ENCODE measurements at regions not wholly inside any gene's neighbourhood (a gene's known extent, or its start where the extent isn't known, plus 50 kb on each side); places are given as distances from the start of the nearest gene placed in this dataset.
"Not testable (repeated sequence)": the region's sequence is repeated elsewhere in the genome, so short reads cannot be mapped to it uniquely, and the experiment has no call there.

- Histone ChIP-seq H3K9me3 (ENCODE audit: insufficient read depth, low read length) (no peaks in the 10 kb centered on the region), H3K9ac (ENCODE audit: low read length) (no peak overlapping the region), H3K27ac (ENCODE audit: low read depth, low read length) (no peak overlapping the region), H3K79me2 (ENCODE audit: insufficient read depth, low read length) (no peaks in the 10 kb centered on the region), H3F3A (ENCODE audit: insufficient read depth) (no peaks in the 10 kb centered on the region), H2AFZ (ENCODE audit: low read depth, low read length, severe bottlenecking) (no peak overlapping the region), H3K27me3 (ENCODE audit: low read length) (no peaks in the 10 kb centered on the region), H3K9me2 (replicated peaks; ENCODE audit: insufficient read depth, low read length) (no peaks in the 10 kb centered on the region), H4K20me1 (ENCODE audit: low read depth, low read length) (no peaks in the 10 kb centered on the region), H3K4me3 (ENCODE audit: insufficient read depth, low read length, poor library complexity, severe bottlenecking) (no peak overlapping the region), H3K4me2 (ENCODE audit: low read depth, low read length, poor library complexity, severe bottlenecking) (no peak overlapping the region), H3K36me3 (ENCODE audit: low read length) (no peaks in the 10 kb centered on the region)
- TF ChIP-seq CTCF (IDR thresholded peaks at IDR 0.05; ENCODE audit: insufficient read depth, low read length, poor library complexity, severe bottlenecking) (no peak), EZH2phosphoT487 (conservative IDR thresholded peaks at IDR 0.05; ENCODE audit: low read length) (no peak)
Observed at GRCh38 chr1:209113521-209113920, 470.0 kb upstream of the CAMK1G start.

GRCh38 chr1:209116705-209117104, 466.8 kb upstream of the CAMK1G start:
- H3K27ac ChIP-seq (ENCODE audit: low read depth, low read length): no peak overlapping the region
- no peaks in the 10 kb centered on the region for H3K27me3 ChIP-seq (ENCODE audit: low read length)
- H4K20me1 ChIP-seq (ENCODE audit: low read depth, low read length): no peaks in the 10 kb centered on the region
- H3K79me2 ChIP-seq (ENCODE audit: insufficient read depth, low read length): no peaks in the 10 kb centered on the region
- H3F3A ChIP-seq (ENCODE audit: insufficient read depth): no peaks in the 10 kb centered on the region
- TF ChIP-seq EZH2phosphoT487 (conservative IDR thresholded peaks at IDR 0.05; ENCODE audit: low read length): no peak
- no peak for TF ChIP-seq CTCF (IDR thresholded peaks at IDR 0.05; ENCODE audit: insufficient read depth, low read length, poor library complexity, severe bottlenecking)
- no peak overlapping the region for H2AFZ ChIP-seq (ENCODE audit: low read depth, low read length, severe bottlenecking)
- no peak overlapping the region for H3K4me2 ChIP-seq (ENCODE audit: low read depth, low read length, poor library complexity, severe bottlenecking)
- no peaks in the 10 kb centered on the region for H3K36me3 ChIP-seq (ENCODE audit: low read length)
- H3K9me2 ChIP-seq (replicated peaks; ENCODE audit: insufficient read depth, low read length): no peaks in the 10 kb centered on the region
- H3K9me3 ChIP-seq (ENCODE audit: insufficient read depth, low read length): no peaks in the 10 kb centered on the region
- no peak overlapping the region for H3K9ac ChIP-seq (ENCODE audit: low read length)
- no peak overlapping the region for H3K4me3 ChIP-seq (ENCODE audit: insufficient read depth, low read length, poor library complexity, severe bottlenecking)

GRCh38 chr1:209123601-209124000, 459.9 kb upstream of the CAMK1G start:
- Histone ChIP-seq H3K27ac (ENCODE audit: low read depth, low read length) (no peak overlapping the region), H3K4me3 (ENCODE audit: insufficient read depth, low read length, poor library complexity, severe bottlenecking) (no peak overlapping the region), H3K9me2 (replicated peaks; ENCODE audit: insufficient read depth, low read length) (no peaks in the 10 kb centered on the region), H2AFZ (ENCODE audit: low read depth, low read length, severe bottlenecking) (no peak overlapping the region), H4K20me1 (ENCODE audit: low read depth, low read length) (no peaks in the 10 kb centered on the region), H3F3A (ENCODE audit: insufficient read depth) (no peaks in the 10 kb centered on the region), H3K79me2 (ENCODE audit: insufficient read depth, low read length) (no peaks in the 10 kb centered on the region), H3K9me3 (ENCODE audit: insufficient read depth, low read length) (no peaks in the 10 kb centered on the region), H3K9ac (ENCODE audit: low read length) (no peak overlapping the region), H3K27me3 (ENCODE audit: low read length) (no peaks in the 10 kb centered on the region), H3K36me3 (ENCODE audit: low read length) (no peaks in the 10 kb centered on the region), H3K4me2 (ENCODE audit: low read depth, low read length, poor library complexity, severe bottlenecking) (no peak overlapping the region)
- TF ChIP-seq CTCF (IDR thresholded peaks at IDR 0.05; ENCODE audit: insufficient read depth, low read length, poor library complexity, severe bottlenecking) (no peak), EZH2phosphoT487 (conservative IDR thresholded peaks at IDR 0.05; ENCODE audit: low read length) (no peak)

GRCh38 chr1:209129091-209129490, 454.4 kb upstream of the CAMK1G start:
- H3F3A ChIP-seq (ENCODE audit: insufficient read depth); H3K36me3 ChIP-seq (ENCODE audit: low read length); H3K4me3 ChIP-seq (ENCODE audit: insufficient read depth, low read length, poor library complexity, severe bottlenecking); H3K4me2 ChIP-seq (ENCODE audit: low read depth, low read length, poor library complexity, severe bottlenecking); H3K79me2 ChIP-seq (ENCODE audit: insufficient read depth, low read length); H3K9me2 ChIP-seq (replicated peaks; ENCODE audit: insufficient read depth, low read length); H3K9me3 ChIP-seq (ENCODE audit: insufficient read depth, low read length); H4K20me1 ChIP-seq (ENCODE audit: low read depth, low read length); H3K9ac ChIP-seq (ENCODE audit: low read length); H3K27me3 ChIP-seq (ENCODE audit: low read length); H2AFZ ChIP-seq (ENCODE audit: low read depth, low read length, severe bottlenecking); H3K27ac ChIP-seq (ENCODE audit: low read depth, low read length): not testable (repeated sequence)

Measured in SU-DHL-6 (cell line).